H1 (cell line): ENCODE measurements at regions not wholly inside any gene's neighbourhood (a gene's known extent, or its start where the extent isn't known, plus 50 kb on each side); places are given as distances from the start of the nearest gene placed in this dataset.

Experiments
- ASH2L ChIP-seq: fragments of 200-600, 300-600 bp; sonication (generic); IDR thresholded peaks from one replicate; pipeline ENCODE4 v1.7.1; 2017; ENCODE audit warnings: low read length
- CBX8 ChIP-seq: fragments of 300-800, 300-1000 bp; sonication (generic); IDR thresholded peaks from 2 replicates; pipeline ENCODE4 v1.7.1; 2016; ENCODE audit warnings: low read depth, low read length, borderline replicate concordance
- GABPA ChIP-seq: IDR thresholded peaks from 2 replicates; pipeline ENCODE4 v1.6.1; 2011; ENCODE audit warnings: mild to moderate bottlenecking, low read length, moderate library complexity, borderline replicate concordance; ENCODE audit not compliant: insufficient read depth
- SIX5 ChIP-seq: IDR thresholded peaks from 2 replicates; pipeline ENCODE4 v1.6.1; 2011; ENCODE audit warnings: mild to moderate bottlenecking, low read depth, low read length
- TEAD4 ChIP-seq: IDR thresholded peaks from 2 replicates; pipeline ENCODE4 v1.6.1; 2012; ENCODE audit warnings: low read depth, low read length, inconsistent platforms, mixed read lengths

- TF ChIP-seq GABPA, result no peak
- no peak for TF ChIP-seq ASH2L
- no peak for TF ChIP-seq TEAD4
- TF ChIP-seq SIX5, result no peak
- TF ChIP-seq CBX8, result no peak
- TF ChIP-seq, all 59 proteins: peak for 0
Measured at GRCh38 chr18:78514910-78515670, 464.5 kb upstream of the SALL3 start (continued).
